ENCODE measurements at regions not wholly inside any gene's neighbourhood (a gene's known extent, or its start where the extent isn't known, plus 50 kb on each side); places are given as distances from the start of the nearest gene placed in this dataset.

DNA sequence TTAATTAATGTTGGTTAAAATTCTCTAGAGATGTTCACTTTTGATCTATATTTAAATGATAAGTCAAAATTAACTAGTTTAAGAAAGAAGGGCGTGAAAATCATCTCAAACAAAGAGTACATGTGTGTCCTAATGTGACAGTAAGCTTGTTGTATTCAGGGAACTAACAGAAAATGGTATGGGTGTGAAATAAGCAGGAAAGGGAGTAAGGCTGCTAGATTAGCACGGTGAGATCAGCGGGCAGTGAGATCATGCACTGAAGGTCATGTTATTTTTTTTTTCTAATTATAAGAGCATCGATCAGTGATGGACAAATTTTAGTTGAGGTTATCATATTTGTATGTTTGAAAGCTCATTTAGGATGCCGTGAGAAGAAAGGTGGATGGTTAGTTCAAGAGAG, 430.8 kb downstream of the DIPK2A start:
- Histone ChIP-seq H4K20me1 (ENCODE audit: insufficient read depth) (no peaks in the 10 kb centered on the region), H3K27ac (ENCODE audit: low read length) (no peak overlapping the region), H3K4me3 (ENCODE audit: low read length) (no peak overlapping the region), H3K27me3 (ENCODE audit: insufficient read depth, low read depth, low read length) (no peaks in the 10 kb centered on the region), H3K9ac (ENCODE audit: low read length) (no peak overlapping the region), H3F3A (ENCODE audit: insufficient read depth, low read length, poor library complexity, severe bottlenecking) (no peaks in the 10 kb centered on the region), H3K9me2 (ENCODE audit: insufficient read depth, low read length) (no peaks in the 10 kb centered on the region), H3K79me2 (replicated peaks; ENCODE audit: insufficient read depth, low read length) (no peaks in the 10 kb centered on the region), H3K9me3 (ENCODE audit: low read length) (no peaks in the 10 kb centered on the region), H3K36me3 (ENCODE audit: insufficient read depth, low read length) (no peaks in the 10 kb centered on the region), H2AFZ (ENCODE audit: low read depth, low read length) (no peak overlapping the region), H3K4me2 (ENCODE audit: low read length) (no peak overlapping the region)
- TF ChIP-seq CTCF (IDR thresholded peaks at IDR 0.05; ENCODE audit: poor library complexity, severe bottlenecking) = no peak
- no peak for TF ChIP-seq EZH2 (IDR thresholded peaks at IDR 0.05; ENCODE audit: borderline replicate concordance, insufficient read depth, low read length, poor library complexity, severe bottlenecking)
- TF ChIP-seq, protein P1, sequence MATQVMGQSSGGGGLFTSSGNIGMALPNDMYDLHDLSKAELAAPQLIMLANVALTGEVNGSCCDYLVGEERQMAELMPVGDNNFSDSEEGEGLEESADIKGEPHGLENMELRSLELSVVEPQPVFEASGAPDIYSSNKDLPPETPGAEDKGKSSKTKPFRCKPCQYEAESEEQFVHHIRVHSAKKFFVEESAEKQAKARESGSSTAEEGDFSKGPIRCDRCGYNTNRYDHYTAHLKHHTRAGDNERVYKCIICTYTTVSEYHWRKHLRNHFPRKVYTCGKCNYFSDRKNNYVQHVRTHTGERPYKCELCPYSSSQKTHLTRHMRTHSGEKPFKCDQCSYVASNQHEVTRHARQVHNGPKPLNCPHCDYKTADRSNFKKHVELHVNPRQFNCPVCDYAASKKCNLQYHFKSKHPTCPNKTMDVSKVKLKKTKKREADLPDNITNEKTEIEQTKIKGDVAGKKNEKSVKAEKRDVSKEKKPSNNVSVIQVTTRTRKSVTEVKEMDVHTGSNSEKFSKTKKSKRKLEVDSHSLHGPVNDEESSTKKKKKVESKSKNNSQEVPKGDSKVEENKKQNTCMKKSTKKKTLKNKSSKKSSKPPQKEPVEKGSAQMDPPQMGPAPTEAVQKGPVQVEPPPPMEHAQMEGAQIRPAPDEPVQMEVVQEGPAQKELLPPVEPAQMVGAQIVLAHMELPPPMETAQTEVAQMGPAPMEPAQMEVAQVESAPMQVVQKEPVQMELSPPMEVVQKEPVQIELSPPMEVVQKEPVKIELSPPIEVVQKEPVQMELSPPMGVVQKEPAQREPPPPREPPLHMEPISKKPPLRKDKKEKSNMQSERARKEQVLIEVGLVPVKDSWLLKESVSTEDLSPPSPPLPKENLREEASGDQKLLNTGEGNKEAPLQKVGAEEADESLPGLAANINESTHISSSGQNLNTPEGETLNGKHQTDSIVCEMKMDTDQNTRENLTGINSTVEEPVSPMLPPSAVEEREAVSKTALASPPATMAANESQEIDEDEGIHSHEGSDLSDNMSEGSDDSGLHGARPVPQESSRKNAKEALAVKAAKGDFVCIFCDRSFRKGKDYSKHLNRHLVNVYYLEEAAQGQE (IDR thresholded peaks at IDR 0.05; ENCODE audit: borderline replicate concordance) = no peak
- no peak for TF ChIP-seq SMC3 (conservative IDR thresholded peaks at IDR 0.05; ENCODE audit: poor library complexity)
- no peak for TF ChIP-seq RAD21 (conservative IDR thresholded peaks at IDR 0.05)

- Histone ChIP-seq H3K27ac (ENCODE audit: low read length) (no peak overlapping the region), H4K20me1 (ENCODE audit: insufficient read depth) (no peaks in the 10 kb centered on the region), H3K36me3 (ENCODE audit: insufficient read depth, low read length) (no peaks in the 10 kb centered on the region), H3K9me2 (ENCODE audit: insufficient read depth, low read length) (no peaks in the 10 kb centered on the region), H3K9ac (ENCODE audit: low read length) (no peak overlapping the region), H3K79me2 (replicated peaks; ENCODE audit: insufficient read depth, low read length) (no peaks in the 10 kb centered on the region), H3K4me2 (ENCODE audit: low read length) (no peak overlapping the region), H2AFZ (ENCODE audit: low read depth, low read length) (no peak overlapping the region), H3F3A (ENCODE audit: insufficient read depth, low read length, poor library complexity, severe bottlenecking) (no peaks in the 10 kb centered on the region), H3K9me3 (ENCODE audit: low read length) (no peaks in the 10 kb centered on the region), H3K27me3 (ENCODE audit: insufficient read depth, low read depth, low read length) (no peaks in the 10 kb centered on the region), H3K4me3 (ENCODE audit: low read length) (no peak overlapping the region)
- TF ChIP-seq POLR2AphosphoS5 (IDR thresholded peaks at IDR 0.05) (no peak), CTCF (IDR thresholded peaks at IDR 0.05; ENCODE audit: poor library complexity, severe bottlenecking) (no peak), EP300 (conservative IDR thresholded peaks at IDR 0.05; ENCODE audit: poor library complexity, severe bottlenecking) (no peak), MXI1 (conservative IDR thresholded peaks at IDR 0.05; ENCODE audit: poor library complexity, severe bottlenecking) (no peak), TAF1 (IDR thresholded peaks at IDR 0.05; ENCODE audit: low read depth) (no peak), RAD21 (conservative IDR thresholded peaks at IDR 0.05) (no peak), EZH2 (IDR thresholded peaks at IDR 0.05; ENCODE audit: borderline replicate concordance, insufficient read depth, low read length, poor library complexity, severe bottlenecking) (no peak), SMC3 (conservative IDR thresholded peaks at IDR 0.05; ENCODE audit: poor library complexity) (no peak)
- TF ChIP-seq, protein P1 (IDR thresholded peaks at IDR 0.05; ENCODE audit: borderline replicate concordance) = no peak
Measured at GRCh38 chr3:144403040-144403457, 431.4 kb downstream of the DIPK2A start.
